ENCODE measurements at regions not wholly inside any gene's neighbourhood (a gene's known extent, or its start where the extent isn't known, plus 50 kb on each side); places are given as distances from the start of the nearest gene placed in this dataset.

GRCh38 chr1:65691152-65691900 is 101.4 kb upstream of the PDE4B start:
- TF ChIP-seq CTCF (IDR thresholded peaks at IDR 0.05; ENCODE audit: borderline replicate concordance, extremely low read depth, low read length, poor library complexity, severe bottlenecking) (no peak), EZH2 (IDR thresholded peaks at IDR 0.05; ENCODE audit: borderline replicate concordance, low read depth, low read length, severe bottlenecking) (no peak)

Data from DND-41 (cell line).